ENCODE measurements at regions not wholly inside any gene's neighbourhood (a gene's known extent, or its start where the extent isn't known, plus 50 kb on each side); places are given as distances from the start of the nearest gene placed in this dataset.

DNA sequence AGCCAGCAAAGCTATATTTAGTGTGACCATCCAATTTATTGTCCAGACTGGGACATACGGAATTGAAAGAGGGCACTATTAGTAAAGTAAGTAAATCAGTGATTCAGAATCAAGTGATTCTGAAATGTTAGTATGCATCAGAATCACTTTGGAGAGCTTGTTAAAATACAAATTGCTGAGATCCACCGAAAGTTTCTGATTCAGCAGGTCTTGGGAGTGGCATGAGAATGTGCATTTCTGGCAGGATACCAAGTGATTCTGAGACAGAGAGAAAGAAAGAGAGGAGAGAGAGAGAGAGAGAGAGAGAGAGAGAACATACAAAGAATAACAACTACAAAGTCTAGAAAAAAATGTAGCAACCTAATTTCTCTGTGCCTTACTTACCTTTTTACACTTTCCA is 65.4 kb upstream of the ASTN2 start:
- Histone ChIP-seq H3K9ac (no peak overlapping the region), H3K27ac (no peak overlapping the region), H3K4me2 (peak overlapping the region in 2 of 11 experiments; percentile 13 to 26; a peak in 4 of 22 replicates), H3K9me3 (replicated peaks in 1 of 11) (no peaks in the 10 kb centered on the region), H3K4me1 (peaks cover 0 to 73% (median 5%) of the 10 kb centered on the region in 10 experiments; a peak in 17 of 20 replicates), H4K20me1 (no peaks in the 10 kb centered on the region), H3K4me3 (no peak overlapping the region), H3K27me3 (no peaks in the 10 kb centered on the region), H3K36me3 (no peaks in the 10 kb centered on the region)
- TF ChIP-seq Cebpa-rat (IDR thresholded peaks at IDR 0.05): no peak

DNA sequence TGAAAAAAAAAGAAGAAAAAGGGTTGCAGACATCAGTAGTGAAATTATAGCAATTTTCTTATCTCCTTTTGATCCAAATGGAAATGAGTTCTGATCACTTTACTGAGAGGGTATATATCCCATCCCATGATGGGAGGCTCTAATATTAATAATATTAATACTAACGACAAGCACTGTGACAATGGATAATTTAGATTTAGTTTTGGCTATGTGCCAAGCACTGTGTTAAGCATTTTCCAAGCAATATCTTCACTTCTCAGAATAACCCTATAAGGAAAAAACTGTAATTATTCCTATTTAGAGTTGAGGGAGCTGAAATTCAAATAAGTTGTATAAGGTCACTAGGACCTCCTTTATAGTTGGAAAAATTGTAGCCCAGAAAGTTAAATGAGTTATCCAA is 58.4 kb upstream of the ASTN2 start:
- no peak for TF ChIP-seq Cebpa-rat (IDR thresholded peaks at IDR 0.05)
- no peak overlapping the region for H3K4me3 ChIP-seq
- H3K9ac ChIP-seq: no peak overlapping the region
- H3K9me3 ChIP-seq (replicated peaks in 1 of 11): no peaks in the 10 kb centered on the region
- no peaks in the 10 kb centered on the region for H3K36me3 ChIP-seq
- H3K4me1 ChIP-seq: peaks cover 12 to 56% (median 16%) of the 10 kb centered on the region in 10 experiments
- H3K4me2 ChIP-seq: no peak overlapping the region
- no peaks in the 10 kb centered on the region for H4K20me1 ChIP-seq
- H3K27me3 ChIP-seq: no peaks in the 10 kb centered on the region
- no peak overlapping the region for H3K27ac ChIP-seq

DNA sequence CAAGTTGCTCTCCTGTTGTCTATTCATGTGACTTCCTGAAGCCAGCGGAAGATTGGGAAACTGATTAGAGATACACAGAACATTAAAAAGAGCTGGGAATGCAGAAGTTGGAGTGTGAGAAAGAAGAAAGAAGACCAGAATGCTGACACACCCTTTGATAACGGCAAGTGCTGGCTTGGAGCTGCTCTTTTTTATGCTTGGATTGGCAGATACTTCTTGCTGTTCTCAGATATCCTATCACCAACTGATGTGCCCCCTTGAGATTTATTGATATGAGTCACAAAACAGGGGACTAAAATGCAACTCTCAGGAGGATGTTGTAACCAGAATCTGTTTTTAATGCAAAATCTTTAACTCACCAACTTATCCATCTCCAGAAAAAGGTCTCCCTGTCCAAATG is 56.0 kb upstream of the ASTN2 start:
- Histone ChIP-seq H3K4me1 (peaks cover 12 to 36% (median 16%) of the 10 kb centered on the region in 10 experiments), H3K4me3 (no peak overlapping the region), H3K36me3 (no peaks in the 10 kb centered on the region), H3K9me3 (replicated peaks in 1 of 11) (no peaks in the 10 kb centered on the region), H3K4me2 (peak overlapping the region; percentile 14 to 73 (median 51)), H3K27ac (peak overlapping the region in 5 of 11 experiments; percentile 11 to 54 (median 34); a peak in 9 of 22 replicates), H3K27me3 (no peaks in the 10 kb centered on the region), H3K9ac (no peak overlapping the region), H4K20me1 (no peaks in the 10 kb centered on the region)
- 0 out of 22 replicates have a peak, but pooled peaks of 1 of the 11 experiments have one; percentile 21 for TF ChIP-seq Cebpa-rat (IDR thresholded peaks at IDR 0.05)

DNA sequence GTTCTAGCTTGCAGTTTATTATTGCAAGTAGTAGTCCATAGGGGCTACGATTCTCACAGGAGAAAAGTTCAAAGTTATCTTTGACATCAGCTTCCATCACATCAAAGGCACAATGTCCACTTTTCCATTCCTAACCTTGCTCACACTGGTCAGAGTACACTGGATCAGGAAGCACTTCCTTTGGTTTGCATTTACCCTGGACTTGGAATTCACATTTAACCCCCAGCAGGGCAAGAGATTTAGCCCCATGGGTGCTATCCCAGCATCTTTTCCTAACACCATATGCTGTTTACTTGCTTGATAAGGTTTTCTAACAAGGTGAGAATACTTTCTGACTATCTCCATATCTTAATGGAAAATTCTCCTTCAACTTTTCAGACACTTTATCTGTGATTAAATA is 55.6 kb upstream of the ASTN2 start:
- no peaks in the 10 kb centered on the region for H3K36me3 ChIP-seq
- H3K27ac ChIP-seq: peak overlapping the region in 5 of 11 experiments; percentile 11 to 54 (median 22); a peak in 6 of 22 replicates
- H3K4me3 ChIP-seq: no peak overlapping the region
- H3K4me2 ChIP-seq: peak overlapping the region; percentile 14 to 73 (median 51); a peak in 20 of 22 replicates
- no peak overlapping the region for H3K9ac ChIP-seq
- no peaks in the 10 kb centered on the region for H3K27me3 ChIP-seq
- no peak for TF ChIP-seq Cebpa-rat (IDR thresholded peaks at IDR 0.05)
- H3K4me1 ChIP-seq: peaks cover 12 to 36% (median 16%) of the 10 kb centered on the region in 10 experiments
- H3K9me3 ChIP-seq (replicated peaks in 1 of 11): no peaks in the 10 kb centered on the region
- no peaks in the 10 kb centered on the region for H4K20me1 ChIP-seq

DNA sequence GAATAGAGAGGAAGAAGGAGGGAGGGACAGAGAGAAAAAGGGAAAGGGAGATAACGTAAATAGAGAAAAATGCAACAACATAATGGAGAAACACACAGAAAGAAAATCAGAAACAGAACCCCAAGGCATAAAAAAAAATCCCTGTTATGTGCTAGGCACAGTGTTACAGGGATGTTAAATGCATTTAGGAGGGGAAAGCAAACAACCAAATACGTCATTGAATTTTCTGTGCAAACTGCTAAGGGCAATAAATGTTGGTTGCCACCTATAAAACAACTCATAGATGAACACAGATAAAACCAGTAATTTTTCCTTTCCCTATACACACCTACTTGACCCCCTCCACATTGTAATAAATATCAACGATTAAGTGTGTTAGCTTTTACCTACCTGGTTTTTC is 51.3 kb upstream of the ASTN2 start:
- no peak overlapping the region for H3K4me3 ChIP-seq
- no peak overlapping the region for H3K9ac ChIP-seq
- no peak for TF ChIP-seq Cebpa-rat (IDR thresholded peaks at IDR 0.05)

DNA sequence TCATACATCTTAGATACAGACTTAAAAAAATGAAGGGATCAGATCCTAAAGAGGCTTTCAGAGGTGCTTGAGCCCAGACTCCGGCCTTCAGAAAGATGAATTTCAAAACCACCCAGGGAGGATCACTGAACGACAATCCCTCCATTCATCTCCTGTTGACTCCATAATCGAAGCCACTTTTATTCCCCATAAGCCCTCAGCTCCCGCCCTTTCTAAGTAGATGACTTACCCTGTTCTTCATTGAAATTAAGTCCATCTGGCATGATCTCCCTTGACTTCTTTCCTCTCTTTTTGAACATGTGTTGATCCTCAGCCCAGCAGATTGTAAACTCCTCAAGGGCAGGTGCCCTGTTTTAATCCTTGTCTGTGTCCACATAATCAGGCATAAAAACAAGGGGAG is 50.8 kb upstream of the ASTN2 start:
- H4K20me1 ChIP-seq: no peaks in the 10 kb centered on the region
- H3K4me3 ChIP-seq: no peak overlapping the region
- H3K27ac ChIP-seq: no peak overlapping the region
- H3K27me3 ChIP-seq: no peaks in the 10 kb centered on the region
- no peaks in the 10 kb centered on the region for H3K9me3 ChIP-seq (replicated peaks in 1 of 11)
- peaks cover 4 to 21% (median 5%) of the 10 kb centered on the region in 10 experiments; a peak in 19 of 20 replicates for H3K4me1 ChIP-seq
- H3K4me2 ChIP-seq: no peak overlapping the region
- H3K36me3 ChIP-seq: no peaks in the 10 kb centered on the region
- no peak for TF ChIP-seq Cebpa-rat (IDR thresholded peaks at IDR 0.05)
- H3K9ac ChIP-seq: no peak overlapping the region

More for the DNA sequence above, 51.3 kb upstream of the ASTN2 start:
- no peak overlapping the region for H3K27ac ChIP-seq
- H3K36me3 ChIP-seq: no peaks in the 10 kb centered on the region
- H3K27me3 ChIP-seq: no peaks in the 10 kb centered on the region
- no peaks in the 10 kb centered on the region for H3K9me3 ChIP-seq (replicated peaks in 1 of 11)
- H3K4me2 ChIP-seq: no peak overlapping the region
- peaks cover 8 to 21% (median 9%) of the 10 kb centered on the region in 10 experiments for H3K4me1 ChIP-seq
- no peaks in the 10 kb centered on the region for H4K20me1 ChIP-seq

DNA sequence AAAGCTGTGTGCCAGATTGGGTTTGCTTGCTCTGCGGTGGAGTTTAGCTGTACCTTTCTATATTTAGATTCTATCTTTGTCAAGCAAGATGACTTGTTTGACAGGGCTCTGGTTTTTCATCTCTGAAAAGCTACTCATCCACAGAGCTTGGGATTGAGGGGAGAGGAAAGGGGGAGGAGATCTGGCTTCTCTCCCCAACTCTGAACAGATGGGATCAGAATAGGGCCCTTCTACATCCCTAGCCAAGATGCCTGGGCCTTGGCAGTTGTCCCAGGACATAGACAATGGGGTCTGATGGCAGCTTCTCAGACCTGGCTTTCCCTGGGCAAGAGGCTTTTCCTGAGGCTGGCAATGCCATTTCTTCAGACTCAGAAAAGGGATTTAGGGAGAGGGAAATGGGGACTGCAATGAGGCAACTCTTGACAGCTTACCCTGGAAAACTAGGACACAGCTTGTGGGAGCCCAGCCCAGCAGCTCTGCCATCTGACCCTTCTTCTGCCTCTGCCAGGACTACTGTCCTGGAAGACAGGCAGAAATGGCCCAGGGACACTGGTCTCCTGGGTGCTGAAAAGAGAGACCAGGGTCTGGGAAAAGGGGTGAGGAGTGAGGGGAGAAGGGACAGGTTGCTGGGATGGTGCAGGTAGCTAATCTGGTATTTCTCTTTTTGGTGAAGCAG is 50.2 kb upstream of the ASTN2 start:
- H3K4me2 ChIP-seq: no peak overlapping the region
- no peak overlapping the region for H3K9ac ChIP-seq
- no peaks in the 10 kb centered on the region for H3K27me3 ChIP-seq
- H3K4me1 ChIP-seq: peaks cover 0 to 19% (median 0%) of the 10 kb centered on the region in 10 experiments; a peak in 6 of 20 replicates
- no peak overlapping the region for H3K4me3 ChIP-seq
- no peak overlapping the region for H3K27ac ChIP-seq
- H3K9me3 ChIP-seq (replicated peaks in 1 of 11): no peaks in the 10 kb centered on the region
- H4K20me1 ChIP-seq: no peaks in the 10 kb centered on the region
- no peaks in the 10 kb centered on the region for H3K36me3 ChIP-seq
- no peak for TF ChIP-seq Cebpa-rat (IDR thresholded peaks at IDR 0.05)

Measured in BLaER1 treated with 17β-estradiol and CSF1 and Interleukin-3, amounts not matched to agents 10 nM and 100 nM (cell line).